ENCODE measurements at regions not wholly inside any gene's neighbourhood (a gene's known extent, or its start where the extent isn't known, plus 50 kb on each side); places are given as distances from the start of the nearest gene placed in this dataset.

GRCh38 chr9:92175441-92175840, 60.2 kb upstream of the SPTLC1 start:
- TF ChIP-seq CTCF (IDR thresholded peaks at IDR 0.05), result no peak
- TF ChIP-seq POLR2A (IDR thresholded peaks at IDR 0.05), result no peak
